ENCODE measurements at regions not wholly inside any gene's neighbourhood (a gene's known extent, or its start where the extent isn't known, plus 50 kb on each side); places are given as distances from the start of the nearest gene placed in this dataset.

- no peak for TF ChIP-seq CTCF (IDR thresholded peaks at IDR 0.05)
- Mint-ChIP-seq H3K4me1 (ENCODE audit: low read depth) (peaks cover 5% of the 10 kb centered on the region), H3K27ac (no peak overlapping the region), H3K36me3 (ENCODE audit: low read depth) (no peaks in the 10 kb centered on the region), H3K4me3 (no peak overlapping the region), H3K9me3 (no peaks in the 10 kb centered on the region), H3K27me3 (ENCODE audit: insufficient read depth) (peaks cover 13% of the 10 kb centered on the region)
- DNase-seq = no peak
Observed at GRCh38 chr5:79850941-79851340, 140.1 kb downstream of the MTX3 start.

GRCh38 chr5:79850316-79850822, 140.7 kb downstream of the MTX3 start:
- Mint-ChIP-seq H3K36me3 (ENCODE audit: low read depth) (no peaks in the 10 kb centered on the region), H3K4me1 (ENCODE audit: low read depth) (peaks cover 10% of the 10 kb centered on the region), H3K9me3 (no peaks in the 10 kb centered on the region), H3K27me3 (ENCODE audit: insufficient read depth) (peaks cover 13% of the 10 kb centered on the region), H3K4me3 (no peak overlapping the region), H3K27ac (no peak overlapping the region)
- TF ChIP-seq CTCF (IDR thresholded peaks at IDR 0.05) = no peak
- DNase-seq = no peak

- peaks cover 17% of the 10 kb centered on the region for H3K4me1 Mint-ChIP-seq (ENCODE audit: low read depth)
- TF ChIP-seq CTCF (IDR thresholded peaks at IDR 0.05) = no peak
- no peaks in the 10 kb centered on the region for H3K36me3 Mint-ChIP-seq (ENCODE audit: low read depth)
- H3K27me3 Mint-ChIP-seq (ENCODE audit: insufficient read depth) = peaks cover 13% of the 10 kb centered on the region
- H3K27ac Mint-ChIP-seq = no peak overlapping the region
- no peak for DNase-seq
- no peaks in the 10 kb centered on the region for H3K9me3 Mint-ChIP-seq
- no peak overlapping the region for H3K4me3 Mint-ChIP-seq
Observed at GRCh38 chr5:79849486-79850315, 141.4 kb downstream of the MTX3 start.
